KMS-11 (cell line): ENCODE measurements at regions not wholly inside any gene's neighbourhood (a gene's known extent, or its start where the extent isn't known, plus 50 kb on each side); places are given as distances from the start of the nearest gene placed in this dataset.

Source experiments
- H2AFZ ChIP-seq: fragments of 200-600 bp; sonication (generic); 2 replicates; pipeline ENCODE4 v1.6.1; 2016; ENCODE audit warnings: antibody characterized with exemption, mixed run types, low read depth
- H3K27ac ChIP-seq: fragments of 200-600 bp; sonication (generic); 2 replicates; pipeline ENCODE4 v1.6.1; 2016; ENCODE audit warnings: mild to moderate bottlenecking, mixed run types
- H3K27me3 ChIP-seq: fragments of 200-600 bp; sonication (generic); 2 replicates; pipeline ENCODE4 v1.6.1; 2017; ENCODE audit warnings: mild to moderate bottlenecking, low read depth, mixed run types, moderate library complexity; ENCODE audit not compliant: insufficient read depth
- H3K36me3 ChIP-seq: fragments of 200-600 bp; sonication (generic); 2 replicates; pipeline ENCODE4 v1.6.1; 2017; ENCODE audit warnings: mild to moderate bottlenecking, mixed run types; ENCODE audit not compliant: insufficient read depth
- H3K4me1 ChIP-seq: fragments of 200-600 bp; sonication (generic); 2 replicates; pipeline ENCODE4 v1.6.1; 2016; ENCODE audit warnings: mild to moderate bottlenecking, low read depth, mixed run types; ENCODE audit not compliant: poor library complexity, severe bottlenecking
- H3K4me2 ChIP-seq: fragments of 200-600 bp; sonication (generic); 2 replicates; pipeline ENCODE4 v1.7.0; 2016; ENCODE audit warnings: mild to moderate bottlenecking, mixed run types
- H3K4me3 ChIP-seq: fragments of 200-600 bp; sonication (generic); IDR thresholded peaks from 2 replicates; pipeline ENCODE4 v1.6.1; 2017; ENCODE audit warnings: low read depth, low read length, mixed read lengths; ENCODE audit not compliant: insufficient read depth
- H3K79me2 ChIP-seq: fragments of 200-600 bp; sonication (generic); 2 replicates; pipeline ENCODE4 v1.6.1; 2016; ENCODE audit warnings: low read depth, mixed run types; ENCODE audit not compliant: insufficient read depth
- H3K9ac ChIP-seq: fragments of 200-600 bp; sonication (generic); 2 replicates; pipeline ENCODE4 v1.6.1; 2016; ENCODE audit warnings: mild to moderate bottlenecking, mixed run types
- H4K20me1 ChIP-seq: fragments of 200-600 bp; sonication (generic); 2 replicates; pipeline ENCODE4 v1.6.1; 2016; ENCODE audit warnings: mild to moderate bottlenecking, mixed run types; ENCODE audit not compliant: insufficient read depth
- TF ChIP-seq, protein P1 (sequence below): fragments of 200-600 bp; sonication (generic); conservative IDR thresholded peaks from 2 replicates; pipeline ENCODE4 v1.6.1; 2017; ENCODE audit warnings: low read depth, mild to moderate bottlenecking, antibody characterized with exemption, low read length, moderate library complexity, mixed read lengths

- no peaks in the 10 kb centered on the region for H3K36me3 ChIP-seq
- H3K79me2 ChIP-seq, result no peaks in the 10 kb centered on the region
- no peaks in the 10 kb centered on the region for H4K20me1 ChIP-seq
- no peak overlapping the region for H3K4me3 ChIP-seq
- no peak overlapping the region for H3K9ac ChIP-seq
- no peak overlapping the region for H3K27ac ChIP-seq
- H3K27me3 ChIP-seq, result no peaks in the 10 kb centered on the region
- H2AFZ ChIP-seq, result no peak overlapping the region
- TF ChIP-seq, protein P1, sequence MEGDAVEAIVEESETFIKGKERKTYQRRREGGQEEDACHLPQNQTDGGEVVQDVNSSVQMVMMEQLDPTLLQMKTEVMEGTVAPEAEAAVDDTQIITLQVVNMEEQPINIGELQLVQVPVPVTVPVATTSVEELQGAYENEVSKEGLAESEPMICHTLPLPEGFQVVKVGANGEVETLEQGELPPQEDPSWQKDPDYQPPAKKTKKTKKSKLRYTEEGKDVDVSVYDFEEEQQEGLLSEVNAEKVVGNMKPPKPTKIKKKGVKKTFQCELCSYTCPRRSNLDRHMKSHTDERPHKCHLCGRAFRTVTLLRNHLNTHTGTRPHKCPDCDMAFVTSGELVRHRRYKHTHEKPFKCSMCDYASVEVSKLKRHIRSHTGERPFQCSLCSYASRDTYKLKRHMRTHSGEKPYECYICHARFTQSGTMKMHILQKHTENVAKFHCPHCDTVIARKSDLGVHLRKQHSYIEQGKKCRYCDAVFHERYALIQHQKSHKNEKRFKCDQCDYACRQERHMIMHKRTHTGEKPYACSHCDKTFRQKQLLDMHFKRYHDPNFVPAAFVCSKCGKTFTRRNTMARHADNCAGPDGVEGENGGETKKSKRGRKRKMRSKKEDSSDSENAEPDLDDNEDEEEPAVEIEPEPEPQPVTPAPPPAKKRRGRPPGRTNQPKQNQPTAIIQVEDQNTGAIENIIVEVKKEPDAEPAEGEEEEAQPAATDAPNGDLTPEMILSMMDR, result no peak
- H3K4me2 ChIP-seq, result no peak overlapping the region
- H3K4me1 ChIP-seq, result no peaks in the 10 kb centered on the region
Observed at GRCh38 chr6:132900849-132901248, 86.5 kb downstream of the RPS12 start.

DNA sequence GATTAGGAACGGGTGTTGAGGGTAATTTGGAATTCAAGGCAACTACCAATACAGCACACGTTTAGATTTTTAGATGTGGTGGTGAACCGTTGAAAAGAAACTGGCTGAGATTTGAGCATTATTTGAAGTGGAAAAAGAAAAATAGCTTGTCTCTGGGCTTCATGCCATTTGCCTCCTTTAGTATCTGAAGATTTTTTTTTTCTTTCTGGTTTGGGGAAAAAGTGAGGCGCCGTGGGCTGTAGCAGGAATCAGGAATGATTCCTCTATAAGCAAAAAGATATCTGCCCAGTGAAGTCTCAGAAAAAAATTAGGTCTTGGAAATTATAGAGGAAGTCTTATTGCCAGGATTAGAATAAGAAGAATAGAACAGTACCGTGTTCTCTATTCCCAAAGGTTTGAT, 88.5 kb downstream of the RPS12 start:
- no peak overlapping the region for H3K4me2 ChIP-seq
- no peaks in the 10 kb centered on the region for H3K79me2 ChIP-seq
- H3K9ac ChIP-seq, result no peak overlapping the region
- H3K4me1 ChIP-seq, result no peaks in the 10 kb centered on the region
- no peaks in the 10 kb centered on the region for H3K27me3 ChIP-seq
- no peaks in the 10 kb centered on the region for H3K36me3 ChIP-seq
- H3K27ac ChIP-seq, result no peak overlapping the region
- H3K4me3 ChIP-seq, result no peak overlapping the region
- TF ChIP-seq, protein P1, result no peak
- no peak overlapping the region for H2AFZ ChIP-seq
- H4K20me1 ChIP-seq, result no peaks in the 10 kb centered on the region

DNA sequence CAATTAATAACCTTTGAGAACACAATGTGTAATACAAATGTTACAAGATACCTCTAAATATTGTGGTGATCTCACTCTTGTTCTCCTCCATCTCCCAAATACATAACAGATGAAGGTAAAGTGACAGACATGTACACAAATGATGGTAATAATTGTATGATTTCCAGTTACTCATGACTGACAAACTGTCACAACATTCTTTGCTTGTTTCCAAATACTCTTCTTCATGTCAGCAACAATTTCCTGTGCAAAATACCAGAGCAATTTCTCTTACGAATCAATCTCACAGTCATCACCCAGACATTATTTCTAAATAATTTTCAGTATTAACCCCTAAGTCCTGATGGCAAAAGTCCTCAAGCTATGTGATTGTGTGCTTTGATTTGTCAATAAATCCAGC, 92.9 kb downstream of the RPS12 start:
- no peaks in the 10 kb centered on the region for H3K27me3 ChIP-seq
- TF ChIP-seq, protein P1, result no peak
- H3K79me2 ChIP-seq, result no peaks in the 10 kb centered on the region
- no peak overlapping the region for H3K4me3 ChIP-seq
- H2AFZ ChIP-seq, result no peak overlapping the region
- H3K9ac ChIP-seq, result no peak overlapping the region
- H4K20me1 ChIP-seq, result no peaks in the 10 kb centered on the region
- no peaks in the 10 kb centered on the region for H3K36me3 ChIP-seq
- no peak overlapping the region for H3K4me2 ChIP-seq
- no peak overlapping the region for H3K27ac ChIP-seq
- no peaks in the 10 kb centered on the region for H3K4me1 ChIP-seq

DNA sequence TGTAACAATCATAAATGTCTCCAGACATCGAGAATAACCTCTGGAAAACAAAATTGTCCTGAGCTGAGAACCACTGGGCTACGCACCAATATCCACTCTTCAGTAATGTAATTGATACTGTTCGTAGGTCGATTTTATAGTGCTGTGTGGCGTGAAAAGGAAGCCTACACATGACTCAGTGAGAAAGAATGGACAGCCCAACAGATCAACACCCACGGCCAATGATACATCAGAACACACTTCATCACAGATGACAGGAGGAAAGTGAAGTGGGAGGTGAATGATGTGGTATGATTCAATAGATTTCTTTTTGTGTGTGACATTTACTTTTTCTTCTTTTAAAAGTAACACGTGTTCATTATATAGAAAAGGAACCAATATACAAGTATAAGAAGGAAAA, 93.5 kb downstream of the RPS12 start:
- no peaks in the 10 kb centered on the region for H3K27me3 ChIP-seq
- TF ChIP-seq, protein P1, result no peak
- no peaks in the 10 kb centered on the region for H3K4me1 ChIP-seq
- no peaks in the 10 kb centered on the region for H4K20me1 ChIP-seq
- H3K4me2 ChIP-seq, result no peak overlapping the region
- H2AFZ ChIP-seq, result no peak overlapping the region
- H3K79me2 ChIP-seq, result no peaks in the 10 kb centered on the region
- H3K27ac ChIP-seq, result no peak overlapping the region
- no peaks in the 10 kb centered on the region for H3K36me3 ChIP-seq
- H3K9ac ChIP-seq, result no peak overlapping the region
- H3K4me3 ChIP-seq, result no peak overlapping the region

DNA sequence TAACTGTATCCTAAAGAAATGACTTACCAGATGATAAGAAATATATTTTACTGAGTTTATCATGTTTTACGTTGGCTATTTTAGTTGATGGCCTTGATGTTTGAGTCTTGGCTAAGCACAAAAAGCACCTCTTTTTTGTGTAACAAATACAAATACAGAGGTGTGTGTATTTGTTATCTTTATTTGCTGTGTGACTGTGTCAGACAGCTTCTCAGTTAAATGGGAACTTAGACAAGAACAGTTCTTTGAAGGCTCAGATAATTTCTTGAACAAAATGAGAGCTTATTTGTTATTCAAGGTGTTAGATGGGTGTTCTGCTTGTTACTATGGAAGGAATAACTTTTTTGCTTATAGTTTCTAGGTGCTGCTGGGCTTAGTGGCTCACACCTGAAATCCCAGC, 95.4 kb downstream of the RPS12 start:
- Histone ChIP-seq H3K27me3 (no peaks in the 10 kb centered on the region), H3K4me2 (no peak overlapping the region), H3K4me1 (no peaks in the 10 kb centered on the region), H4K20me1 (no peaks in the 10 kb centered on the region), H3K79me2 (no peaks in the 10 kb centered on the region), H3K9ac (no peak overlapping the region), H2AFZ (no peak overlapping the region), H3K36me3 (no peaks in the 10 kb centered on the region), H3K4me3 (no peak overlapping the region), H3K27ac (no peak overlapping the region)
- TF ChIP-seq, protein P1, result no peak
